M059J (cell line): ENCODE measurements at regions not wholly inside any gene's neighbourhood (a gene's known extent, or its start where the extent isn't known, plus 50 kb on each side); places are given as distances from the start of the nearest gene placed in this dataset.
"Not testable (repeated sequence)": the region's sequence is repeated elsewhere in the genome, so short reads cannot be mapped to it uniquely, and the experiment has no call there.

ENCODE experiments used
- DNase-seq: peaks from one replicate; pipeline ENCODE4 v3.0.0-alpha.2; 2012; ENCODE audit warnings: low read depth

DNA sequence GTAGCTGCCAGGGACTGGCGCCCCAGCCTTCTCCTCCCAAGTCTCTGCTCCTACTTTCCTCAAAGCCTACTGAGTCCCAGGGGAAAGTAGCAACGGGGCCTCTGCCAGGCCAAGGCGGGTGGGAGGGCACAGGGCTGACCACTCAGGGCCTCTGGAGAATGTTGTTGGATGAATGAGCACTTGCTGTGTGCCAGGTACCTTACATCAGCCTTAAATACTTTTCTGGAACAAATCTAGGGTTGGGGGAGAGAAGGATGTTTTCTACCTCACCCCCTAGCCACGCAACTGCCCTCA lies 119.3 kb upstream of the ZBTB40 start:
- no peak for DNase-seq

DNA sequence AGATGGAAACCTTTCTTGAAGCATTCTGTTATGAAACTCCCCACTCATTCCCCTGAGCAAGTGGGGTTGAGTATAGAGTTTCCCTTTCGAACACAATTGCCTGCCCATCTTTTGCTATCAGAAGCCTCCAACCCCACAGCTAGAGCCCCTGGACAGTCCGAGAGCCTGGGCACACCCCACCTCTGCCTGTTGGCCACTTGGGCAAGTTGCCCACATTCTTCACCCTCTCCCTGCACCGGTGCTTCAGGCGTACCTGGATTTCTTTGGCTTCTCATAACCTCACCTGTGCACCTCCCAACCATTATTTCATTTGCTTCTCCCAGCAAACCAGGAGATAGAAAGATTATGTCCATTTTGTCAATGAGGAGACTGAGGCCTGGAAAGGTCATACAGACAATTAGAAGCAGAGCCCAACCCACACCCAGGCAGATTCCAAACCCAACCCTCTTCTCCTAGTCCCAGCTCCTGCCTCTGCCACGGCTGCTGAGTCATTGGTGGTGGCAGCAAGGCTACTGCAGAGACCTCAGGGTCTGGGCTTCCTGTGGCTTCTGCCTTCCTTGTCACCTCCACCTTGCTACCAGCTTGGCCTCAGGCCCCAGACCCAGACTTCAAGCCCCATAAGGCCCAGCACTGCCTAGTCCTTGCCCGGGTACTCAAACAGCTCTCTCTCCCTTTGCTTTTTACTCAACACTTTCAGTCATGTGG lies 118.7 kb upstream of the ZBTB40 start:
- DNase-seq = peak; percentile 55

DNA sequence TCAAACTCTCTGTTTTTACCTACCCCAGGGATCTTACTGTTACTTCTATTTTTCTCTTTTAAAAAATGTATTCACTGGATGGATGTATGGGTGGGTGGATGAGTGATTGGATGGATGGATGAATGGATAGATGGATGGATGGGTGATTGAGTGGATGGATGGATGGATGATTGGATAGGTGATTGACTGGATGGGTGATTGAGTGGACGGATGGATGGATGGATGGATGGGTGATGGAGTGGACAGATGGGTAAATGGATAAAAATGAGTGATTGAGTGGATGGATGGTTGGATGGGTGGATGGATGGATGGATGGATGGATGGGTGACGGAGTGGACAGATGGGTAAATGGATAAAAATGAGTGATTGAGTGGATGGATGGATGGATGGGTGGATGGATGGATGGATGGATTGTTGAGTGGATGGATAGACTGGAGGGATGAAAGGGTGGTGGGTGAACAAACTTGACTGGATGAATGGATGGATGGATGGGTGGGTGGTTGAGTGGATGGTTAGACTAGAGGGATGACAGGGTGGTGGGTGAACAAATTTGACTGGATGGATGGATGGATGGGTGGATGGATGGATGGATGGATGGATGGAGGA lies 118.0 kb upstream of the ZBTB40 start:
- no peak for DNase-seq

DNA sequence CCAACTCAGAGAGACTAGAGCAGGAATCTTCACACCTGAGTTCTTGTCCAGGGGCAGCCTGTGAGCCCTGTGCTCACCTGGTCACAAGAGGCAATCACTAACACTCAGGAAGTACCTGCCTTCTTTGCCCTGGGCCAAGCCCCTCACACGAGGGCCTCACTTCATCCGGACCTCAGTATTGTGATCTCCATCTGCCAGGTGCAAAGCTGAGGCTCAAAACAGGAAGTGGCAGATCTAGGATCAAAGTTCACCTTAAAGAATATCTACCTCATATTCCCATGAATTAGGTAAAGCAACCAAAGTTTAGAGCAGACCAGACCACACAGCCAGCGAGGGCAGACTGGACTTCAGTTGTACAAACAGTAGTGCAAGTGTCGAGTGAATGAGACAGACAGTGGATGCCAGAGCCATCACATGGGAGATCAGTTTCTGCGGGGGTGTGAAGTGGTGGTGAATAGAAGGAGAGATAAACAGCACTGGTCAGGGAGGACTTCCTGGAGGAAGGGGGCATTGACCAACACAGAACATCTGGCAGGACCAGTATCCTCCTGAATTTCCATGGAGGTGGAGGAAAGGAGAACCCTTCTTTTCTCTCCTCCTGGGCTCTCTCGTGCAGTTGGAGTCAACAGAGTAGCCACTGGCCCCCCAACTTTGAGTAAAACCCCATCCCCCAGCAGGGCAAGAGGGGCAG lies 116.6 kb upstream of the ZBTB40 start:
- DNase-seq = no peak

DNA sequence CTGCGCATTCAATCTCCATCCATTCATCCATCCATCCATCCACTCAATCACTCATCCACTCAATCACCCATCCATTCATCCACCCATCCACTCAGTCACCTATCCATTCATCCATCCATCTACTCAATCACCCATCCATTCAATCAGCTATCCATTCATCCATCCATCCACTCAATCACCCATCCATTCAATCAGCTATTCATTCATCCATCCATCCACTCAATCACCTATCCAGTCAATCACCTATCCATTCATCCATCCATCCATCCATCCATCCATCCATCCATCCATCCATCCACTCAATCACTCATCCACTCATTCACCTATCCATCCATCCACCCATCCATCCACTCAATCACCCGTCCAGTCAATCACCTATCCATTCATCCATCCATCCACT lies 115.4 kb upstream of the ZBTB40 start:
- not testable (repeated sequence) for DNase-seq

DNA sequence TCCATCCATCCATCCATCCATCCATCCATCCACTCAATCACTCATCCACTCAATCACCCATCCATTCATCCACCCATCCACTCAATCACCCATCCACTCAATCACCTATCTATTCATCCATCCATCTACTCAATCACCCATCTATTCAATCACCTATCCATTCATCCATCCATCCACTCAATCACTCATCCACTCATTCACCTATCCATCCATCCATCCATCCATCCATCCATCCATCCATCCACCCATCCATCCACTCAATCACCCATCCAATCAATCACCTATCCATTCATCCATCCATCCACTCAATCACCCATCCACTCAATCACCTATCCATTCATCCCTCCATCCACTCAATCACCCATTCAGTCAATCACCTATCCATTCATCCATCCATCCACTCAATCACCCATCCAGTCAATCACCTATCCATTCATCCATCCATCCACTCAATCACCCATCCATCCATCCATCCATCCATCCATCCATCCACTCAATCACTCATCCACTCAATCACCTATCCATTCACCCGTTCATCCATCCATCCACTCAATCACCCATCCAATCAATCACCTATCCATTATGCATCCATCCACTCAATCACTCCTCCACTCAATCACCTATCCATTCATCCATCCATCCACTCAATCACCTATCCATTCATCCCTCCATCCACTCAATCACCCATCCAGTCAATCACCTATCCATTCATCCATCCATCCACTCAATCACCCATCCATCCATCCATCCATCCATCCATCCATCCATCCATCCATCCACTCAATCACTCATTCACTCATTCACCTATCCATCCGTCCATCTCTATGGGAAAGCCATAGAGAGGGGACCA lies 114.7 kb upstream of the ZBTB40 start:
- not testable (repeated sequence) for DNase-seq

DNA sequence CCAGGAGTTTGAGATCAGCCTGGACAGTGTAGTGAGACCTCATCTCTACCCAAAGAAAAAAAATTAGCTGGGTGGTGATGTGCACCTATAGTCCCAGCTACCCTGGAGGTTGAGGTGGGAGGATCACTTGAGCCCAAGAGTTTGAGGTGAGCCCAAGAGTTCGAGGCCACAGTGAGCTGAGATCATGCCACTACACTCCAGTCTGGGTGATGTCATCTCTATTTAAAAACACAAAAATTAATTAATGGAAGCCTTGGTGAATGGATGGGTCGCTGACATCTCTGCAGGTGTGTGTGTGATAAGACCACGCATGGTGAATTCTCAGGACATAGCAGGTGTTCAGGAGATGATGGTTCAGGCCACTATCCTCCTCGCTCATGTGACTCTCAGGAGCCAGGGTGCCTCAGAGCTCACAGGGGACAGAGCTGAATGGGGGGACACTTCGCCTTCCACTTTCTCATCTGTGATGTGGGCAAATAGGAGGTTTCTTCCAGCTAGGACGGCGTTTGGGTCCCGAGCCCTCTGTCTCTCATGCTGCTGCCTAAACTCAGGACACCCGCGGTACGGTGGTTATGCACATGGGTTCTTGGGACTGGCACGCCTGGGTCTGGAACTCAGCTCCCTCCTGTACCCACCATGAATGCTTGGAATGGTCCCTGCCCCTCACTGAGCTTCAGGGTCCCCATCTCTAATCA lies 113.4 kb upstream of the ZBTB40 start:
- DNase-seq = no peak

DNA sequence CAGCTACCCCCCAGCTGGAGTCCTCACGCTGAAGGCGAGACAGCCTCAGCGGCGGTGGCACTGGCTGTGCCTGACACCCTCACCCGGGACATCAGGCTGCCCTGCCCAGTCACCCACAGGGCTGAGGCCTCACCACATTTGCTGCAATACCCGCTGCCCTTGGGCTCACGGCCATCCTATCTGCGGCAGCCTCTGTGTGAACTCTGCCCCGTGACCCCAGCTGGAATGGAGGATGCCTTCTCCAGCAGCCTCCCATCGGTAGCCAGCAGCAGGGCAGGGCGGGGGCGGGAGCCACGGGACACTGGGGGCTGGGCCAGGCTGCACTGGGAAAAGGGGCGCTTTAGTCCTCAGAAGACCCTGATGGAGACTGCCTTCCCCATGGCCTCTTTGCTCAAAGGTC lies 112.4 kb upstream of the ZBTB40 start:
- no peak for DNase-seq

DNA sequence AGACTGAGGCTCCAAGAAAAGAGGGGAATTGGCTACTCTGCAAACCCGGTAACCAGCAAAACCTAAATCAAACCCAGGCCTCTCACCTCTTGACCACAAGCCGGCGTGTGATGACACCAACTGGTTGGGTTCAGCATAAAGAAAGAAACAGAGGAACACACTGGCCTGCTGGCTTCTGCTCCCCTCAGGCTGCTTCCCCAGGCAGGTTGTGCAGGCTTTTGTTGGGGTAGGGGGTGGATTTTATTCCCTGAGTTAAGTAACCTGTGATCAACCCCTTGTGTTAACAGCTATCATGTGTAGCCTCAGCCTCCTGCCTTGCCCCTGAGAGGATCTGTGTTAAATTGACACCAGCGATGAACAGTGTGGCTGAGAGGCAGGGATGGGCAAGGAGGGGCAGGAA lies 111.6 kb upstream of the ZBTB40 start:
- no peak for DNase-seq

DNA sequence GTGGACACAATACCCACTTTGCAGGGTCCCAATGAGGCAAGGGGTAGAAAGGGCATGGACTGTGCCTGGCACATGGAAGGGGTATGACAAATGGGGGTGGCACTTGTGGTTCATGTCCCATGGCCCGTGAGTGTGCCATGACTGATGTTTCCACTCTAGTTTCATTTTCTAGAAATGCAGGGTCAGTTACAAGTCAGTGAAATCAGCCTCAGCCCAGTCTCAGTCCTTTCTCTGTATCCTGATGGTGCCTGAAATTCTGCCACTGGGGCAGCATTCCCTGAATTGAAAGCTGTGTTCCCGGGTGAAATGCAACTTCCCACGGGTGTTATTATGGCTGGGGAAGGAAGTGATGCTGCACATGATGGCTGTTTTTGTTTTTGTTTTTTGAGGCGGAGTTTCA lies 110.8 kb upstream of the ZBTB40 start:
- DNase-seq = peak; percentile 15

DNA sequence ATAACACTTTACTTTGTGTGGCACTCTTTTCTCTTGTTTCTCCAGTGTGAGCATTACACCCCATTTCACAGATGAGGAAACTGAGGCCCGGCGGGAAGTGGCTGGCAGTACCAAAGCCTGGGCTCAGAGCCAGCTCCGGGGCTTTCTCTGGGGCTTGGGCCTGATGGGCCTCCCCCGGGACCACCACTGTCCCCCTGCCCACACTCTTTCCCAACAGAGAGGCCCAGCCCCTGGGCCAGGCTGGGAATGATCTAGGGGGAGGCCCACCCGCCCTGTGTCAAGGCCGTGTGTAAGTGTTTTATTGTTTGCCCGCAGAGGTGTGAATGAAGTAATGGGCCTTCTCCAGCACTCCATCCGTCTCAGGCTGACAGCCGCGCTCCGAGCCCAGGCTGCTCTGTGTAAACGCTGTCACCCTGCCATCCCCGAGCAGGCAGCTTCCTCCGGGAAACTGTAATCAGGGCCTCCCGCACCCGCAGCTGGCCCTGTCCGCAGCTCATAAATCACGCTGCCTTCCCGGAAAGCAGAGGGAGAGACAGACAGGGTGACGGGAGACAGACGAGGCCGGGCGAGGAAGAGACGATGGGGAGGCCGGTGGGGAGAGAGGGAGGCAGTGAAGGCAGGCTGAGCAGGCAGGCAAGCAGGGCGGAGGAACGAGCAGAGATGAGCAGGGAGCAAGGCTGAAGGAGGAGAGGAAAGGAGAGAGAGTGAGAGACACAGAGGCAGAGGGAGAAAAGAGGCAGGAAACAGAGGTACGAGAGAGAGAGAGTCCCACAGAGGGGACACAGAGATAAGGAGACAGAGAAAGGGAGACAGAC lies 109.7 kb upstream of the ZBTB40 start:
- DNase-seq = peak; percentile 44

DNA sequence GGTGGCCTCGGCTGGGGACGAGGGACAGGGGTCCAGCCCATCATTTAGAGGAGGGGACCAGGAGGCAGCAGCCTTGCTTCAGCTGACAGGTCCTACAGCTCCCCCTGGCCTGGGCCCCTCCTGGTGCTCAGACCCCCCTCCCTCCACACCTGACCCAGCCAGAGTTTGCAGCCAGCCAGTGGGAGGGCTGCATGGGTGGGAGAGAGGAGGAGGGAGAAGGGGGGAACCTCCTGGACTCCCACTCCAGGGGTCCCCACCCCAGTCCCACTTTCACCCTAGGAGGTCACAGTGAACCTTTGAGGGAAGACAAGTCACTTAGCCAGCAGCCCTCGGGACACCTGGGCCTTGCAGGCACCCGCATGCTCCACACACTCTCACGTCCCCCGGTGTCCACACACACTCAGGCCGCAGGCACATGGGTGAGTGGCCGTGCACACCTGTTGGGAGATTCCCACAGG lies 108.9 kb upstream of the ZBTB40 start:
- no peak for DNase-seq

DNA sequence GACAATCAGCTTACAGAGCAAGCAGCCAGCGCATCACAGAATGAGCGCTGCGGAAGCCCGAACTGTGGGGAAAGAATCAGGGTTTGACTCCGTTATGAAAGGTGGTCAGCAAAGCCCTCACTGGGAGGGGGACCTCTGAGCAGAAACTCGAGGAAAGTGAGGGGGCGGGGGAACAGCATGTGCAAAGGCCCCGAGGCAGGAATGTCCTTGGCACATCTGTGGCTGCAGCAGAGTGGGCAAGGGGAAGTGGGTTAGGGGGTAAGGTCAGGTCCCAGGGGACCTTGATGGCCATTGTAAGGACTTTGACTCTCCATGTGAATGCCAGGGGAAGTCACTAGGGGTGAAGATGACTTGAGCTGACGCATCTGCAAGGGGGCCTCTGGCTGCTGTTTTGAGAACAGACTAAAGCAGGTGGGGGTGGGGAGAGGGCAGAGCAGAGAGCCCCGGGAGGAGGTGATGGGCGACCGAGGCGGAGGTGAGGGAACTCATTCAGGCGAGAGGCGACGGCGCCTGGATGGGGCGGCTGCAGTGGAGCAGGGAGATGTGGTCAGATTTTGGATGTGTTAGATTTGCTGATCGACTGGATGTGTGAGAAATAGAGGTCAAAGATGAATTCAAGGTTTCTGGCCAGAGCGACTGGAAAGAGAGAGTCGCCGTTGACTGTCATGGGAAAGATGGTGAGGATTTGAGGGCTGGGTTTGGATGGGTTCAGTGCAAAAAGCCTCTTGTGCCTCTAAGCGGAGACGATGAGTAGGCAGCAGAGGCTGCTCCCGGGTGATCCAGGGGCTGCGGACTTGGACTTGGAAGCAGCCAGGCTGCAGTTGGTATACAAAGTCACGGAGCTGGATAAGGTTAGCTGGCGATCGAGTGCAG lies 108.0 kb upstream of the ZBTB40 start:
- DNase-seq = no peak

DNA sequence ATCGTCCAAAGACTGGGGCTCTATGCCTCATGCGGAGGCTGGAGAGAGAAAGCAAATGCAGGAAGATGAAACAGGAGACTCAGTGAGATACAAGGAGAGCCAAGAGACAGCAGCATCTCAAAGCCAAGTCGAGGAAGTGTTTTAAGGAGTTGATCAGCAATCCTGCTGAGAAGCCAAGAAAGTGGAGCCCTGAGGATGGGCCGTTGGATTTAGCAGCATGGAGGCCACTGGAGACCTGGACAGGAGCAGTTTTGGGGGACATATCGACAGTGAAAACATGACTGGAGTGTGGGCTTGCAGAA lies 107.4 kb upstream of the ZBTB40 start:
- DNase-seq = no peak

DNA sequence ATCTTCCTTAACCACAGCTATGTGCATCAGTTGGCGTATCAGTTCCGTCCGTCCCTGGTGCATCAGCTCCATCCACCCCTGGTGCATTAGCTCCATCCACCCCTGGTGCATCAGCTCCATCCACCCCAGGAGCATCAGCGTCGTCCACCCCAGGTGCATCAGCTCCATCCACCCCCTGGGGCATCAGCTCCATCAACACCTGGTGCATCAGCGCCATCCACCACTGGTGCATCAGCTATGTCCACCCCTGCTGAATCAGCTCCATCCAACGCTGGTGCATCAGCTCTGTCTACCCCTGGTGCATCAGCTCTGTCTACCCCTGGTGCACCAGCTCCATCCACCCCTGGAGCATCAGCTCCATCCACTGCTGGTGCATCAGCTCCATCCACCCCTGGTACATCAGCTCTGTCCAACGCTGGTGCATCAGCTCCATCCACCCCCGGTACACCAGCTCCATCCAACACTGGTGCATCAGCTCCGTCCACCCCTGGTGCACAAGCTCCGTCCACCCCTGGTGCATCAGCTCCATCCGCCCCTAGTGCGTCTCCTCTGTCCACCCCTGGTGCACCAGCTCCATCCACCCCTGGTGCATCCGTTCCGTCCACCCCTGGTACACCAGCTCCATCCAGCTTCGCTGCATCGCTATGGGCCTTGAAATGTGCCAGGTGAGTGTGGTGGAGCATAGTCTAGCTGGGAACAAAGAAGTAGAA lies 106.6 kb upstream of the ZBTB40 start:
- no peak for DNase-seq

DNA sequence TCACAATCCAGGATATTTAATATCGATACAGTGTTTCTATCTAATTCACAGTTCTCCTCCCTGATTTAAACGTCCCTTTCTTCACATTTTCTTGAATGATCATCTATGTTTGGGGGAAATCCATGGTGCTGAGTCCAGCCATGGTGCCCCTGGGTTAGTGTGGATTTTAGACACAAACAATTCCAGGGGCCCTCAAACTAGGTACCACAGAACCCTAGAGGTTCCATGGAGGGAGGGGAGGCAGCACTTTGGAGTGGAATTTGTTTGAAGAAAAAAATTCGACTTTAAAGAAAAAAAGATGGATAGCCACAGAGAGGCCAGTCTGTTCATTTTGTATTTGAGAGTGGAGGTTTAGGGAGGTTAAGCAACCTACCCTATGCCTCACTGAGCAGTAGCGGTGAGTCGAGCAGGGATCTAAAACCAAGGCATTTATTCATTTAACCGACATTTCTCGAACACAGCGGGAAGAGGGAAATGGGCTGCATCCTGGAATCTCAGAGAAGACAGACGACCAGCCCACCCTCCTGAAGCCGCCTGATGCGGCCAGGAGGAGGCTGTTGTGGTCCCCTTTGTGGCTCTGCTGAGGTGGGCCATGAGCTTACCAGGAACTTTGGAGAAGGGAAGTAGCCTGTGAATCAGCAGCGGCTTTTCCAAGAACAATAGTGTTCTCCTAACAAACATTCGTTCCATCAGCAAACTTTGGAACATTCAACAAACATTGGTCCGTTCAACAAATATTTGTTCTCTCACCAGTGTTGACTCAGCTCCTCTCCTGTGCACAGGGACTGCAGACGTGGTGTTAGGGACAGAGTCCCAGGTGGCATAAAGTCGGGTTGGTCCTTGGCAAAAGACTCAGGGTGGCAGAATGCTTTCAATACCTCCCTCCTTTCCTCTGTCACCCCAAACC lies 103.5 kb upstream of the ZBTB40 start:
- no peak for DNase-seq

DNA sequence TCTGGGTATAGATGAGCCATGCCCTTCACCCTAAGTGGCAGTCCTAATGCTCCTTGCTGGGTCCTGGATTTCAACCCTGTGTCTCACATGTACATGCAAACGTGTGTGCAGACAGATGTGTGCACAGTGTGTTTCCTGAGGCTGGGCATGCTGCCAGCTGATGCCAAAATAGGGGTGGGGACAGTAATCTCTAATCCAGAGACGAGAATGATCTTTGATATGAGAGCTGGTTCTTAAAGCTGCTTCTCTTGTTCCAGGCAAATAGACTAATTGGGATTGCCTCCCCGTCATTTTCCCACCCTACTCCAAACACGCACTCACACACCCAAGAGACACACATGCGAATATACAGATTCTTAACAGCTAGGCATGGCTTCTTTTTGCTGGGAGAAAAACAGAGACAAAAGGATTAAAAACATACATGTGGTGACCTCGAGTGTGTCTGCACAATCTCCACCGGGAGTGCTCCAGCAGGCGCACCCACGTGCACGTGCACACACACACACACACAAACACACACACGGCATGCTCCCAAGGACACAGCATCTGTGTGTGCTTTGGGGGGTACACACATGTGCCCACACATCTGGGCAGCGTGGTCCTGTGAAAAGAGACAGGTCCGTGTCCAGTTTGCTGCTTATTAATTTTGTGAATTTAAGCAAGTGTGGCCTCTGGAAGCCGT lies 102.1 kb upstream of the ZBTB40 start:
- no peak for DNase-seq
